ENCODE measurements at regions not wholly inside any gene's neighbourhood (a gene's known extent, or its start where the extent isn't known, plus 50 kb on each side); places are given as distances from the start of the nearest gene placed in this dataset.

GRCh38 chr6:121664158-121664557, 228.7 kb downstream of the GJA1 start:
- intact Hi-C loops (cut with micrococcal nuclease): no loop called here
- ChIA-PET CTCF (no interaction called here), POLR2A (ENCODE audit: unreplicated experiment) (no interaction called here)
- TF ChIP-seq EZH2phosphoT487 (IDR thresholded peaks at IDR 0.05; ENCODE audit: borderline replicate concordance, low read length): no peak
- TF ChIP-seq EZH2 (IDR thresholded peaks at IDR 0.05; ENCODE audit: low read length, unreplicated experiment): no peak
- no peak for TF ChIP-seq CTCF (conservative IDR thresholded peaks at IDR 0.05; ENCODE audit: low read depth, low read length)
- Histone ChIP-seq H3K4me3 (ENCODE audit: low read length) (no peak overlapping the region), H3K27ac (ENCODE audit: low read length) (no peak overlapping the region), H3K4me2 (ENCODE audit: low read length) (no peak overlapping the region), H3K27me3 (ENCODE audit: low read length) (no peaks in the 10 kb centered on the region), H3K4me1 (ENCODE audit: insufficient read depth, low read length) (peaks cover 17% of the 10 kb centered on the region), H3F3A (ENCODE audit: low read length, unreplicated experiment) (no peaks in the 10 kb centered on the region), H3K36me3 (ENCODE audit: low read depth, low read length) (no peaks in the 10 kb centered on the region), H3K9me2 (replicated peaks; ENCODE audit: low read length) (no peaks in the 10 kb centered on the region), H2AFZ (ENCODE audit: low read length) (no peak overlapping the region), H3K9ac (ENCODE audit: low read length) (no peak overlapping the region), H4K20me1 (ENCODE audit: low read length) (no peaks in the 10 kb centered on the region), H3K9me3 (ENCODE audit: low read length) (no peaks in the 10 kb centered on the region), H3K79me2 (ENCODE audit: low read length) (no peaks in the 10 kb centered on the region)
- no TSS peak for BruUV-seq (replicated peaks)
- ATAC-seq (no peak), DNase-seq (no peak)

GRCh38 chr6:121666814-121667213, 231.4 kb downstream of the GJA1 start:
- no peaks in the 10 kb centered on the region for H3K9me2 ChIP-seq (replicated peaks; ENCODE audit: low read length)
- ChIA-PET CTCF (no interaction called here), POLR2A (ENCODE audit: unreplicated experiment) (no interaction called here)
- ATAC-seq (peak; percentile 80), DNase-seq (peak; percentile 78)
- peak overlapping the region; percentile 51; the same call in 1 of the 2 replicates for H2AFZ ChIP-seq (ENCODE audit: low read length)
- H3K4me2 ChIP-seq (ENCODE audit: low read length): peak overlapping the region; percentile 63
- H3K9me3 ChIP-seq (ENCODE audit: low read length): no peaks in the 10 kb centered on the region
- H3K36me3 ChIP-seq (ENCODE audit: low read depth, low read length): no peaks in the 10 kb centered on the region
- intact Hi-C loops (cut with micrococcal nuclease): no loop called here
- H4K20me1 ChIP-seq (ENCODE audit: low read length): no peaks in the 10 kb centered on the region
- TF ChIP-seq EZH2phosphoT487 (IDR thresholded peaks at IDR 0.05; ENCODE audit: borderline replicate concordance, low read length) (no peak), CTCF (conservative IDR thresholded peaks at IDR 0.05; ENCODE audit: low read depth, low read length) (no peak), EZH2 (IDR thresholded peaks at IDR 0.05; ENCODE audit: low read length, unreplicated experiment) (no peak)
- H3K9ac ChIP-seq (ENCODE audit: low read length): no peak overlapping the region
- peak overlapping the region; percentile 66 for H3K27ac ChIP-seq (ENCODE audit: low read length)
- no TSS peak for BruUV-seq (replicated peaks)
- H3K79me2 ChIP-seq (ENCODE audit: low read length): no peaks in the 10 kb centered on the region
- H3K27me3 ChIP-seq (ENCODE audit: low read length): no peaks in the 10 kb centered on the region
- H3K4me1 ChIP-seq (ENCODE audit: insufficient read depth, low read length): peaks cover 31% of the 10 kb centered on the region
- no peaks in the 10 kb centered on the region for H3F3A ChIP-seq (ENCODE audit: low read length, unreplicated experiment)
- H3K4me3 ChIP-seq (ENCODE audit: low read length): peak overlapping the region; percentile 21; the same call in 1 of the 2 replicates

- POLR2A ChIA-PET (ENCODE audit: unreplicated experiment): no interaction called here
- no peak overlapping the region for H3K27ac ChIP-seq (ENCODE audit: low read length)
These were observed 232.8 kb downstream of the GJA1 start for GRCh38 chr6:121668259-121668658.

More at GRCh38 chr6:121668259-121668658, 232.8 kb downstream of the GJA1 start:
- H3K9ac ChIP-seq (ENCODE audit: low read length): no peak overlapping the region
- BruUV-seq (replicated peaks): no TSS peak
- H2AFZ ChIP-seq (ENCODE audit: low read length): no peak overlapping the region
- no peak overlapping the region for H3K4me2 ChIP-seq (ENCODE audit: low read length)
- no peaks in the 10 kb centered on the region for H3K27me3 ChIP-seq (ENCODE audit: low read length)
- H3K4me1 ChIP-seq (ENCODE audit: insufficient read depth, low read length): peaks cover 34% of the 10 kb centered on the region
- no peak for DNase-seq
- H3F3A ChIP-seq (ENCODE audit: low read length, unreplicated experiment): no peaks in the 10 kb centered on the region
- ATAC-seq: no peak
- CTCF ChIA-PET: no interaction called here
- no peaks in the 10 kb centered on the region for H3K79me2 ChIP-seq (ENCODE audit: low read length)
- H3K9me2 ChIP-seq (replicated peaks; ENCODE audit: low read length): no peaks in the 10 kb centered on the region
- intact Hi-C loops (cut with micrococcal nuclease): no loop called here
- H3K36me3 ChIP-seq (ENCODE audit: low read depth, low read length): no peaks in the 10 kb centered on the region
- H3K4me3 ChIP-seq (ENCODE audit: low read length): no peak overlapping the region
- H3K9me3 ChIP-seq (ENCODE audit: low read length): no peaks in the 10 kb centered on the region
- H4K20me1 ChIP-seq (ENCODE audit: low read length): no peaks in the 10 kb centered on the region
- TF ChIP-seq CTCF (conservative IDR thresholded peaks at IDR 0.05; ENCODE audit: low read depth, low read length): no peak
- no peak for TF ChIP-seq EZH2phosphoT487 (IDR thresholded peaks at IDR 0.05; ENCODE audit: borderline replicate concordance, low read length)
- no peak for TF ChIP-seq EZH2 (IDR thresholded peaks at IDR 0.05; ENCODE audit: low read length, unreplicated experiment)

Data from PC-3 (cell line).